Osteocyte (in vitro differentiated cells): ENCODE measurements at regions not wholly inside any gene's neighbourhood (a gene's known extent, or its start where the extent isn't known, plus 50 kb on each side); places are given as distances from the start of the nearest gene placed in this dataset.

Experiments
- DNase-seq: peaks from one replicate; pipeline ENCODE4 v3.0.0; 2021; ENCODE audit warnings: mixed read lengths; ENCODE audit not compliant: unreplicated experiment; ENCODE audit errors: extremely low spot score
- H3K27ac Mint-ChIP-seq: one replicate; pipeline ENCODE4 v1.8.0; 2021; ENCODE audit warnings: mild to moderate bottlenecking, mixed read lengths; ENCODE audit not compliant: unreplicated experiment
- H3K27me3 Mint-ChIP-seq: one replicate; pipeline ENCODE4 v1.8.0; 2021; ENCODE audit warnings: mixed read lengths; ENCODE audit not compliant: unreplicated experiment
- H3K36me3 Mint-ChIP-seq: one replicate; pipeline ENCODE4 v1.8.0; 2021; ENCODE audit warnings: mixed read lengths; ENCODE audit not compliant: unreplicated experiment
- H3K4me1 Mint-ChIP-seq: one replicate; pipeline ENCODE4 v1.8.0; 2021; ENCODE audit warnings: mixed read lengths; ENCODE audit not compliant: unreplicated experiment
- H3K4me3 Mint-ChIP-seq: one replicate; pipeline ENCODE4 v1.8.0; 2021; ENCODE audit warnings: mild to moderate bottlenecking, moderate library complexity, mixed read lengths; ENCODE audit not compliant: unreplicated experiment
- H3K9me3 Mint-ChIP-seq: one replicate; pipeline ENCODE4 v1.8.0; 2021; ENCODE audit warnings: mixed read lengths; ENCODE audit not compliant: unreplicated experiment
- TF ChIP-seq, protein P1 (sequence below): fragments of 200-600 bp; sonication (generic); IDR thresholded peaks from 2 replicates; pipeline ENCODE4 v1.5.0; 2021; ENCODE audit warnings: antibody characterized with exemption, mild to moderate bottlenecking, moderate library complexity

DNA sequence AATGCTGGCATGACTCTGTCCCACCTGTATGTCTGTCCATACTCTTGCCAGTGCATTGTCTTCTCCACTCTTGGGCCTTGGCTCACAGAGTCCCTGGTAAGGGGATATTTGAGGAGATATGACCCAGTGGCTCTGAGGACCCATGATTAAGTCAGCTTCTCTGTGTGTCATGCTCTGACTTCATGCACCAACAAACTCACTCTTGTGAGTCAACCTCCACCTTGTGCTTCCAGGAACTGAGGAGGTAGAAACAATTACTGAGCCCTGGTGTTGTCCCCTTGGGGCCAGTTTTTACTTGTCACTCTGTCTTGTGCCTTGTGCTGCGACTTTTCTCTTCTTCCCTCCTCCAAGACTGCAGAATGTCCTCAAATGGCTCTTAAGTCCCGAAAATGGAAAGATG lies 127.1 kb downstream of the ABHD5 start:
- H3K36me3 Mint-ChIP-seq, result no peaks in the 10 kb centered on the region
- TF ChIP-seq, protein P1, sequence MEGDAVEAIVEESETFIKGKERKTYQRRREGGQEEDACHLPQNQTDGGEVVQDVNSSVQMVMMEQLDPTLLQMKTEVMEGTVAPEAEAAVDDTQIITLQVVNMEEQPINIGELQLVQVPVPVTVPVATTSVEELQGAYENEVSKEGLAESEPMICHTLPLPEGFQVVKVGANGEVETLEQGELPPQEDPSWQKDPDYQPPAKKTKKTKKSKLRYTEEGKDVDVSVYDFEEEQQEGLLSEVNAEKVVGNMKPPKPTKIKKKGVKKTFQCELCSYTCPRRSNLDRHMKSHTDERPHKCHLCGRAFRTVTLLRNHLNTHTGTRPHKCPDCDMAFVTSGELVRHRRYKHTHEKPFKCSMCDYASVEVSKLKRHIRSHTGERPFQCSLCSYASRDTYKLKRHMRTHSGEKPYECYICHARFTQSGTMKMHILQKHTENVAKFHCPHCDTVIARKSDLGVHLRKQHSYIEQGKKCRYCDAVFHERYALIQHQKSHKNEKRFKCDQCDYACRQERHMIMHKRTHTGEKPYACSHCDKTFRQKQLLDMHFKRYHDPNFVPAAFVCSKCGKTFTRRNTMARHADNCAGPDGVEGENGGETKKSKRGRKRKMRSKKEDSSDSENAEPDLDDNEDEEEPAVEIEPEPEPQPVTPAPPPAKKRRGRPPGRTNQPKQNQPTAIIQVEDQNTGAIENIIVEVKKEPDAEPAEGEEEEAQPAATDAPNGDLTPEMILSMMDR, result no peak
- no peaks in the 10 kb centered on the region for H3K9me3 Mint-ChIP-seq
- no peak overlapping the region for H3K27ac Mint-ChIP-seq
- H3K4me3 Mint-ChIP-seq, result no peak overlapping the region
- DNase-seq, result no peak
- H3K27me3 Mint-ChIP-seq, result peaks cover 64% of the 10 kb centered on the region
- H3K4me1 Mint-ChIP-seq, result no peaks in the 10 kb centered on the region

DNA sequence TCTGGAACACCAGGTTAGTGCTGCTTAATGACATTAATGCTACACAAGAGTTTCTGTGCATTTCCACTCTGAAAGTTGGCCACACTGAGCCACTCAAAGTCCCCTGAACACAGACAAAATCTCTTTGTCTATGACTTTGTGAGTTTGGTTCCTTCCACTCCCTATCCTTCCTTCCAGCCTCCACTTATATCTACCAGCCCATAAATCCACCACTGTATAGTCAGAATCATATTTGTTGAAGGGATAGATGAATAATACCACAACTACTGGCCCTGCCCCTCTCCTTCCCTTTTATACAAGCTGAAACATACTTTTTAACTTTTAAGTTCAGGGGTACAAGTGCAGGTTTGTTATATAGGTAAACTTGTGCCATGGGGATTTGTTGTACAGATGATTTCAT lies 127.5 kb downstream of the ABHD5 start:
- Mint-ChIP-seq H3K36me3 (no peaks in the 10 kb centered on the region), H3K4me3 (no peak overlapping the region), H3K27ac (no peak overlapping the region), H3K4me1 (no peaks in the 10 kb centered on the region), H3K27me3 (peaks cover 61% of the 10 kb centered on the region), H3K9me3 (no peaks in the 10 kb centered on the region)
- TF ChIP-seq, protein P1, result no peak
- DNase-seq, result no peak

DNA sequence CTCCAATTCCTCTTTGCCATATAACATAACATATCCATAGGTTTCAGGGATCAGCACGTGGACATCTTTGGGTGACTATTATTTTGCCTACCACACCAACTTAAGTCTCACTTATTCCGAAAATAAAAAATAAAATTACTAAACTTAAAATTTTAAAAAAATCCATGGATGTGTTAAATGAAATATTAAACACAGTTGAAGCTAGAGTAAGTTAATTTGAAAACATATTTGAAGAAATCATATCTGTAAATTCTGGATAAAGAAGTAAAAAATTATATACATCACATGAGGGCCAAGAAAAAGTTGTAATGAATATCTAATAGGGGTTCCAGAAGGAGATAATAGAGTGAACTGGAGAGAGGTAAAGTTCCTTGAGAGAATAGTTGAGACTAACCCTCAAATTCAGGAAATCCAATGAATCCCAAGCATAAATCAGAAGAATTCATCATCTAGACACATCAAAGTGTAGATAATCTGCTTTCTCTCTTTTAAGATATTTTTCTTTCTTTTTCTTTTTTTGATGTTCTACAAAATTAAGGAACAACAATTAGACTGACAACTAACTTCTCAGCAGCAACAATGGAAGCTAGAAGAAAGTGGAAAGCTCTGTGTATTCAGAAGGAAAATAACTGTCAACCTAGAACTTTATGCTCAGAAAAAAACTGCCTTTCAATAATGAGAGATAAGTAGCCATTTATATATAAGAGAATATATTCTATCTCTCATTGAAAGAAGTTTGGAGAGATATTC lies 147.4 kb downstream of the ABHD5 start:
- Mint-ChIP-seq H3K36me3 (no peaks in the 10 kb centered on the region), H3K4me1 (no peaks in the 10 kb centered on the region), H3K27me3 (peaks cover 23% of the 10 kb centered on the region), H3K9me3 (peaks cover 19% of the 10 kb centered on the region), H3K4me3 (no peak overlapping the region), H3K27ac (no peak overlapping the region)
- DNase-seq, result no peak
- TF ChIP-seq, protein P1, result no peak

DNA sequence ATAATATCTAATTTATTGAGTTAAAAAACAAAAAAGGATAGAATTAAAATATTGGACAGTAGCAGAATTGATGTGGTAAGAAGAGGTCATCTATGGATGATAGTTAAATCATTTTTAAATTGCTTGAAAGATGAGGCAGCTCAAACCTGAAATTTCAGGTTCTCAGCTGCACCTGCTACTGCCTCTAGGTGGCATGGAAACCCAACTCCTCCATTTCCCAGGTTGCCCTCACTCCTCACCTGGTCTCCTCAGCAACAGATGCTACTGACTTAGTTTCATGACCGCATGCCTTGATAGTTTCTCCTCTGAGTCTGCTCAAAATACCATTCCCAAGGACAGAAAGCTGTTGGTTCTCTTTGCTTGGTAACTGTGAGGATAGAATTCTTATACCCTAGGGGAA lies 148.1 kb downstream of the ABHD5 start:
- H3K36me3 Mint-ChIP-seq, result no peaks in the 10 kb centered on the region
- DNase-seq, result no peak
- H3K9me3 Mint-ChIP-seq, result peaks cover 19% of the 10 kb centered on the region
- TF ChIP-seq, protein P1, result no peak
- no peaks in the 10 kb centered on the region for H3K4me1 Mint-ChIP-seq
- H3K27me3 Mint-ChIP-seq, result peaks cover 17% of the 10 kb centered on the region
- H3K4me3 Mint-ChIP-seq, result no peak overlapping the region
- no peak overlapping the region for H3K27ac Mint-ChIP-seq

DNA sequence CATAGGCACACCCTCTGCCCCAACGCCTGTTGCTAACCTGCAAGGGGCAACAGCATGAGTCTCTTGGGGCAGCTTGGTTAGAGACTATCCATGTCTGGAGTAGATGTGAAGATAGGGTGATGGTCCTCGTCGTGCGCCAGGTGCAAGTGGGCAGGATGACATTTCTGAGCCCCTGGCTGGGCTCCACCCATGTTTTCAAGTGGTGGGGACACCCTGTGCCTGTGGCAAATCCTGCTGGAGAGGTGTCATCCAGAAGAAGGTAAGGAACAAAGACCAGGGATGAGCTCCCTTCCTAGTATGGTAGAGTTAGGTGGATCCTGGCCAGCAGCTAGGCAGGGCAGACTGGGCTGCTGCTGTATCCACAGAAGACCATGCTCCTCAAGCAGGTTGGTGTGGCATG lies 152.6 kb downstream of the ABHD5 start:
- H3K4me3 Mint-ChIP-seq, result no peak overlapping the region
- DNase-seq, result no peak
- H3K9me3 Mint-ChIP-seq, result peaks cover 32% of the 10 kb centered on the region
- peaks cover 23% of the 10 kb centered on the region for H3K27me3 Mint-ChIP-seq
- TF ChIP-seq, protein P1, result no peak
- no peak overlapping the region for H3K27ac Mint-ChIP-seq
- H3K4me1 Mint-ChIP-seq, result no peaks in the 10 kb centered on the region
- no peaks in the 10 kb centered on the region for H3K36me3 Mint-ChIP-seq
